GM13976 (cell line): ENCODE measurements at regions not wholly inside any gene's neighbourhood (a gene's known extent, or its start where the extent isn't known, plus 50 kb on each side); places are given as distances from the start of the nearest gene placed in this dataset.

Experiments
- DNase-seq: peaks from one replicate; pipeline ENCODE4 v3.0.0; 2012; ENCODE audit warnings: low spot score
- in situ Hi-C: fragments of 300-500 bp; cut with MboI; formaldehyde crosslinking; loops from one replicate; pipeline ENCODE4 v1.12.0; 2022; ENCODE audit warnings: low sequenced_read_pairs, mixed read lengths, inconsistent platforms; ENCODE audit not compliant: unreplicated experiment
- TF ChIP-seq, protein P1 (sequence below): IDR thresholded peaks from 2 replicates; pipeline ENCODE4 v1.5.1; 2012; ENCODE audit warnings: borderline replicate concordance, mild to moderate bottlenecking; ENCODE audit not compliant: insufficient read depth; ENCODE audit errors: extremely low read depth, missing control alignments, control extremely low read depth

DNA sequence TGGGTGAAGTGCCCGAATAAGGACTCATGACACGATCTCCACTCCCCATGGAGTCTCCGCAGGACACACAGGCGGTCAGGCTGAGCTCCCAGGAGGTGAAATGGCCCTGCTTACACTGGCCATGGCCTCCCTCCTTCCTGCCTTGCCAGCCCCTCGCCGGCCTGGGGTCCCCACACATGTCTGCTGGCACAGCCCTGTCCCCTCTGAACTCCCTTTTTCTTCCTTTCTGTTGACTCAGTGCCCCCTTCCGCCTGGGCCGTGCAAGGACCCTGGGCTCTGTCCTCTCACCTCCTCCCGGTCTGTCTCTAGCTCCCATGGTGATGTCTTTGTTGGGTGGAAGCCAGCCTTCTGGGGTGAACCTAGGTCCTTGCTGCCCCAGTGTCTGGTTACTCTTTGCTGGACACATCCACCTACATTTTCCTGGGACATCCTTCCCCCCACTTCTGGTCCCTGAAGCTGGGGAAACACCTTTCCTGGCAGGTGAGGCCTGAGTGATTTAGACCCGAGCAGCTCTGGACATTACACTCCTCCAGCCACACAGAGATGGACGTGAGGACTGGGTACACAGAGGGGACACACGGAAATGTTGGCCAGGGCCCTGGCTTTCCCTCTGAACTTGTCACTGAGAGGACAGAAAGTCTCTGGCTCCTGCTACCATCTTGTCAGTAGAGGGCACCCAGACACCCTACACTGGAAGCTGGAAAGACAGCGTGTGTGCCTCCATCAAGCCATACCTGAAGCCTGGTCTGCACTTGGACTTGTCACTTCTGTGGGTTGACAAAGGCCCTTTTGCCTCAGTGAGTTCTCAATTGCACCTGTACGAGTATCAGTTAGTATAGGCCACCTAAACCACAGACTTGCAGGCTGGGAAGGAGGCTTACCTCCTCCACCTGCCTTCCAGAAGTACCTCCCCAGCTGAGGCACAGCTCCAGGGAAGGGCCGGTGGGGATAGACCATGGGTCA lies 864.3 kb downstream of the TBC1D22A start:
- in situ Hi-C loops, result no loop called here
- DNase-seq, result no peak
- TF ChIP-seq, protein P1, sequence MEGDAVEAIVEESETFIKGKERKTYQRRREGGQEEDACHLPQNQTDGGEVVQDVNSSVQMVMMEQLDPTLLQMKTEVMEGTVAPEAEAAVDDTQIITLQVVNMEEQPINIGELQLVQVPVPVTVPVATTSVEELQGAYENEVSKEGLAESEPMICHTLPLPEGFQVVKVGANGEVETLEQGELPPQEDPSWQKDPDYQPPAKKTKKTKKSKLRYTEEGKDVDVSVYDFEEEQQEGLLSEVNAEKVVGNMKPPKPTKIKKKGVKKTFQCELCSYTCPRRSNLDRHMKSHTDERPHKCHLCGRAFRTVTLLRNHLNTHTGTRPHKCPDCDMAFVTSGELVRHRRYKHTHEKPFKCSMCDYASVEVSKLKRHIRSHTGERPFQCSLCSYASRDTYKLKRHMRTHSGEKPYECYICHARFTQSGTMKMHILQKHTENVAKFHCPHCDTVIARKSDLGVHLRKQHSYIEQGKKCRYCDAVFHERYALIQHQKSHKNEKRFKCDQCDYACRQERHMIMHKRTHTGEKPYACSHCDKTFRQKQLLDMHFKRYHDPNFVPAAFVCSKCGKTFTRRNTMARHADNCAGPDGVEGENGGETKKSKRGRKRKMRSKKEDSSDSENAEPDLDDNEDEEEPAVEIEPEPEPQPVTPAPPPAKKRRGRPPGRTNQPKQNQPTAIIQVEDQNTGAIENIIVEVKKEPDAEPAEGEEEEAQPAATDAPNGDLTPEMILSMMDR, result no peak

DNA sequence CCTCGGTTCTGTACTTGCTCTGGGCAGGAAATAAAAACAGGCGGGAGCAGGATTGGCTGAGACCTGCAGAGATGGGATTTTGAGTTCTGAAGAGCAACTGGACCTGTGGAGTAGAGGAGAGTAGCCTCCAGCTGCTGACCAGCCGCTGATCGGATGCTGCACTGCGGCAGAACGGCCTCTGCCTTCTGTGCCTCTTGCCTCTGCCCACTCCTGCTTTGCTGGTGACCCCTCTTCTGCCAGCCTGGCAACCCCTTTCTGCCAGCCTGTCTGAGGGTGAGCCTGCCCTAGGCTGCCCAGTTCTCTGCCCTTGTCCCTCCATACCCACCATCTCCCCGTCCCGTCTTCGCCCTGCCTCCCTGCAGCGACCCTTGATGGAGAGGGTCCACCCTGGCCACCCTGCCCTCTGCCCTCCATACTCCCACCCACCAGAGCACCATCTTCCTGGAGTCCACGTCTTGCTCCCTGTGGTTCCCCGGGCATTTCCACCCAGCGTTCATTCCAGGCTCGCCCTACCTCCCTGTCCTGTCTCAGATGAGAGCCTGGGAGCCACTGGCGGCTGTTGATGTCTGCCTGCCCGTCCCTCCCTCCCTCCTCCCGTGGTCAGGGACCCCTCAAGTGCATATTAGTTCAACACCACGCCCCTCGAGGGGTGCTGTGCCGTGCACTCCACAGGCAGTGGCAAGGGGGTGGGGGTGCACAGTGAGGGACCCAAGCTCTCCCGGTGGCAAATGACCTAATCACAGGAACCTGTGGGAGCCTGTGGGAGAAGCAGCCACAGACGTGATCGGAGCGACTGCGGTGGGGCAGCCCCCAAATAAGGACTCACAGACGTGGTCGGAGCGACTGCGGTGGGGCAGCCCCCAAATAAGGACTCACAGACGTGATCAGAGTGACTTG lies 863.3 kb downstream of the TBC1D22A start:
- TF ChIP-seq, protein P1, result no peak
- DNase-seq, result no peak
- in situ Hi-C loops, result no loop called here

DNA sequence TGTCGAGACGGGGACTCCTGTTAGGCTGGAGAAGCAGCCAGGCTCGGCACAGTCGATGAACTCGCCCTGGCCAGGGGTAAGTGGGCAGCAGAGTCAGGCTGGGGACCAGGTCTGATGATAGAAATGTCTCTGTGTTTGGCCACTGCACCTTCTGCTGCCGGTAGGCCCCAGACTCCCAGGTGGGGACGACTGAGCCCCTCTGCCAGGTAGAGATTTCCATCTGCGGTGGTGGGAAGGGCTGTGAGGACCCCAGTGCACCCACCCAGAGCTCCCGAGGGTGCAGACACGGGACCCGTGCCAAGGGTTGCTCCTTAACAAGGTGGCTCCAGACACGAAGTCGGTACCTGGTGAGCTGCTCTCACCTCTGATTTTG lies 862.5 kb downstream of the TBC1D22A start:
- in situ Hi-C loops, result no loop called here
- TF ChIP-seq, protein P1, result no peak
- DNase-seq, result no peak

DNA sequence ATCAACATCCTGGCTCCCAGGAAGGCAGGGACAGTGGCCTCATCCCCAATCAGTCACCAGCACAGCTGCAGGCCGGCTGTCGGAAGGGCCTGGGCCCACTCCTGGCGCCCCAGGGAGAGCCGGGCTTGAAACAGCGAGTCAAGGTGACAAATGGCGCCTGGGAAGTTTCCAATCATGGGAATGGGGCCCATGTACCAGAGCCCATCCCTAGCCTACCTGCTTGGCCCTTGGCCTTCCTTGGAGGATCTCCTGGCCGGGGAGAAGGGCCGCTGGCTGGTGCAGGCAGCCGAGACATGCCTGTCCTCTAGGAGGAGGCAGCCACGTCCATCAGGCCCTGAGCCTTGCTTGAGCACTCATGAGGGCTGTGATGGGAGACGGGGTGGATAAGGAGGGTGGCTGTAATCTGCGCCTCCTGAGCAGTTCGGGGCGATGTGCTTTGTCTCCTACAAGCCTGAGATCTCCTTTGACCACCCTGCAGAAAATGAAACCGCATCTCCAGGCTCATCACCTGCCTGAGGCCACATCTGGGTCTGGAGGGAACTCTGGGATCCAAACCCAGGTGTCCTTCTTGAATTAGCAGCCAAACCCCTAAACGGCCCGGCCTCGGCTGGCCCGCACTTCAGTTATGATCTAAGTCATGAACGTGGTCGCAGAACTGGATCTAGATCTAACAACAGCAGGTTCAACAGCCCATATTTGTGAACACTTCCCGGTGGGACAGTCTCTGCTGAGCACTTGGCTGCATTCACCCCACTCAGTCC lies 862.0 kb downstream of the TBC1D22A start:
- in situ Hi-C loops, result no loop called here
- no peak for DNase-seq
- TF ChIP-seq, protein P1, result no peak

DNA sequence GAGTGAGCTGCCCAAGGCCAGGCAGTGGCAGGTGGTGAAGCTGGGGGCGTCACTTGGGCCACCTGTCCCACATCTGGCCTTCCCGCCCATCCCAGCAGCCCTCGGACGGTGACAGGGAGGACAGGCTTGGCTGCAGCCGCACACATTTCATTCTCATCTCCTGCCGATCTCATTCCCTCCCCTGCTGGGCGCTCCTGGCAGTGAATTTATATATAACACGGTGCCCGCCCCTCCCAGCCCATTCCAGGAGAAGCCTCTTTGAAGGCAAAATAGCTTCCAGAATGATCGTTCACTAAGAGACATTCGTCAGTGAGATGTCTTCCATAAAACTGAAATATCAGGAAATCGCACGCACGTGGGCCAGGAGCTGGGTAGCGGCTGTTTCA lies 861.3 kb downstream of the TBC1D22A start:
- TF ChIP-seq, protein P1, result no peak

More for the DNA sequence above, 861.3 kb downstream of the TBC1D22A start:
- in situ Hi-C loops, result no loop called here
- DNase-seq, result peak; percentile 6
